Gastroesophageal sphincter (tissue), 4 donors: ENCODE measurements at regions not wholly inside any gene's neighbourhood (a gene's known extent, or its start where the extent isn't known, plus 50 kb on each side); places are given as distances from the start of the nearest gene placed in this dataset.
"Not testable (repeated sequence)": the region's sequence is repeated elsewhere in the genome, so short reads cannot be mapped to it uniquely, and the experiment has no call there.

ENCODE experiments used
- ATAC-seq: fragments of 150-250 bp; one replicate; pipeline ENCODE4 v1.9.1; 2016; ENCODE audit warnings: mild to moderate bottlenecking, moderate library complexity
- H3K27ac ChIP-seq, 4 donors: fragments of 200-600 bp; sonication (generic) in 3 of 4; 1 replicate in 3 of 4; 2 replicates in 1 of 4; pipeline ENCODE4 v1.5.1; 2016 to 2019
- H3K27me3 ChIP-seq: fragments of 200-600 bp; sonication (generic); one replicate; pipeline ENCODE4 v1.5.1; 2019
- H3K36me3 ChIP-seq, 2 donors: fragments of 200-600 bp; sonication (generic); one replicate each; pipeline ENCODE4 v1.5.1; 2019; ENCODE audit warnings: control low read depth in 1 of 2
- H3K4me1 ChIP-seq, 3 donors: fragments of 200-600 bp; sonication (generic); 1 replicate in 2 of 3; 2 replicates in 1 of 3; pipeline ENCODE4 v1.5.1; 2016 to 2019; ENCODE audit warnings: control low read depth in 2 of 3
- H3K4me3 ChIP-seq, 2 donors: fragments of 200-600 bp; sonication (generic); one replicate each; pipeline ENCODE4 v1.5.1; 2019; ENCODE audit warnings: mild to moderate bottlenecking in 1 of 2, moderate library complexity in 1 of 2
- H3K9me3 ChIP-seq, 3 donors: fragments of 200-600 bp; sonication (generic); one replicate each; pipeline ENCODE4 v1.5.1; 2017 to 2019; ENCODE audit warnings: control low read depth in 2 of 3
- CTCF ChIP-seq, 4 experiments: fragments of 200-600 bp in 2 of 4; fragments of 450-650 bp in 2 of 4; sonication (generic) in 1 of 4; IDR thresholded peaks; one replicate each; pipeline ENCODE4 v1.5.1; 2017 to 2019; ENCODE audit warnings: antibody characterized with exemption in 4 of 4, mild to moderate bottlenecking in 2 of 4, moderate library complexity in 2 of 4
- EP300 ChIP-seq: sonication (generic); formaldehyde crosslinking; IDR thresholded peaks from one replicate; pipeline ENCODE4 v1.6.1; 2017; ENCODE audit warnings: antibody characterized with exemption, mild to moderate bottlenecking
- POLR2A ChIP-seq, 2 donors: fragments of 450-650 bp; IDR thresholded peaks; one replicate each; pipeline ENCODE4 v1.6.1; 2017; ENCODE audit warnings: antibody characterized with exemption in 2 of 2, mild to moderate bottlenecking in 2 of 2, moderate library complexity in 1 of 2
- POLR2AphosphoS5 ChIP-seq: sonication (generic); formaldehyde crosslinking; IDR thresholded peaks from one replicate; pipeline ENCODE4 v1.6.1; 2017; ENCODE audit warnings: antibody characterized with exemption
- WGBS, 2 donors: methylation state at CpG; one replicate each; pipeline ENCODE4 v1.1.5; 2018; ENCODE audit warnings: low coverage in 1 of 2; 5-methylcytosine and 5-hydroxymethylcytosine counted together

DNA sequence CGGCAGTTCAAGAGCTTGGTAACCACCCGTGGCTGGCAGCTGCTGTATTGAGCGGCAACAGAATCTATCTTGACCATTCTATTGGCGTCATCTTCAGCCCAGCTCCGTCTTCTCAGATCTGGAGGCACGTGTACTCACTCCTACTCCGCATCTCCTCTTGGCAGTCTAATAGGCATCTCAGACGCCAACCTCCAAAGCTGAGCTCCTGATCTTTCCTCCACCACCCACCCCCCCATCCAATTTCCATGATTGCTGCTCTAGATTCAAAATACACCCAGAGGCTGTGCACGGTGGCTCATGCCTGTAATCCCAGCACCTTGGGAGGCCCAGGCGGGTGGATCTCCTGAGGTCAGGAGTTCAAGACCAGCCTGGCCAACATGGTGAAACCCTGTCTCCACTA lies 84.6 kb upstream of the CASZ1 start:
- TF ChIP-seq POLR2AphosphoS5 (no peak), POLR2A (IDR thresholded peaks at IDR 0.05) (no peak), EP300 (no peak), CTCF (IDR thresholded peaks at IDR 0.05) (no peak)
- H3K4me3 ChIP-seq, result no peak overlapping the region
- peaks cover 42% of the 10 kb centered on the region for H3K27me3 ChIP-seq
- H3K9me3 ChIP-seq, result no peaks in the 10 kb centered on the region
- WGBS, 2 donors, result 75 to 95% methylated on average over 8 to 9 of the region's 10 CpGs
- H3K36me3 ChIP-seq, result no peaks in the 10 kb centered on the region
- H3K27ac ChIP-seq, result no peak overlapping the region
- H3K4me1 ChIP-seq, result no peaks in the 10 kb centered on the region
- no peak for ATAC-seq

GRCh38 chr1:10882069-10882468 lies 85.6 kb upstream of the CASZ1 start:
- H3K9me3 ChIP-seq, result no peaks in the 10 kb centered on the region
- H3K27me3 ChIP-seq, result peaks cover 50% of the 10 kb centered on the region

DNA sequence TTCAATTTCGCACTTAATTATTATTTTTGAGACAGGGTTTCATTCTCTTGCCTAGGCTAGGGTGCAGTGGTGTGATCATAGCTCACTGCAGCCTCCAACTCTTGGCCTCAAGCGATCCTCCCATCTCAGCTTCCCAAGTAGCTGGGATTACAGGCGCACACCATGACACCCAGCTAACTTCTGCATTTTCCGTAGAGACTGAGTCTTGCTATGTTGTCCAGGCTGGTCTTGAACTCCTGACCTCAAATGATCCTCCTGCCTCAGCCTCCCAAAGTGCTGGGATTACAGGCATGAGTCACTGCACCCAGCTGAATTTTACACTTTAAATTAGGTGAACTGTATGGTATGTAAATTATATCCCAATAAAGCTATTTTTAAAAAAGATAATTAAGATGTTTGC lies 90.6 kb upstream of the CASZ1 start:
- not testable (repeated sequence) for ATAC-seq, H3K4me3 ChIP-seq, H3K4me1 ChIP-seq, H3K36me3 ChIP-seq, H3K27ac ChIP-seq, H3K9me3 ChIP-seq
- H3K27me3 ChIP-seq, result peaks cover 85% of the 10 kb centered on the region
- 86 to 96% methylated on average over 3 to 4 of the region's 4 CpGs for WGBS, 2 donors

More at GRCh38 chr1:10882069-10882468, 85.6 kb upstream of the CASZ1 start:
- Histone ChIP-seq H3K36me3 (no peaks in the 10 kb centered on the region), H3K4me3 (no peak overlapping the region), H3K4me1 (no peaks in the 10 kb centered on the region), H3K27ac (no peak overlapping the region)
- WGBS, 2 donors, result 91 to 97% methylated on average over 4 of the region's 4 CpGs
- no peak for TF ChIP-seq CTCF (IDR thresholded peaks at IDR 0.05)
- TF ChIP-seq EP300, result no peak
- no peak for TF ChIP-seq POLR2A (IDR thresholded peaks at IDR 0.05)
- TF ChIP-seq POLR2AphosphoS5, result no peak
- ATAC-seq, result no peak

DNA sequence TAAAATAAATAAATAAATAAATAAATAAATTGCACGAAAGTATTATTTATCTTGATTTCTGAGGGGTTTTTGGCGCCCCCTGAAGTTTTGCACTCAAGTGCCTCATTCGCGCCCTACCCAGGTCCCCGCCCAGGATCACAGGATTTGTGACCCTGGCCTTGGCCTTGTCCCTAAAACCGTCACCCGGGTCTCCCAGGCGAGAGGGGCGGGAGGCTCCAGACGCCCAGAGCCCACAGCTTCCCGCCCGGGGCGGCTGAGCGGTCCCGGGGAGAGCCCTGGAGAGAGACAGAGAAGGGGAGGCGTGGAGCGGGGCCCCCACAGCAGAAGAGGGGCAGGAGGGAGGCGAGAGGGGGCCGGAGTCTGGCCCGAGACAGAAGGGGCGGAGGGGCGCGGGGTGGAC lies 91.8 kb upstream of the CASZ1 start:
- WGBS, 2 donors, result 23 to 34% methylated on average over 5 of the region's 23 CpGs
- no peaks in the 10 kb centered on the region for H3K36me3 ChIP-seq
- no peak for ATAC-seq
- peaks cover 90% of the 10 kb centered on the region for H3K27me3 ChIP-seq
- peak overlapping the region in 1 of 2 donors; percentile 14 for H3K4me3 ChIP-seq
- peaks cover 0 to 9% (median 0%) of the 10 kb centered on the region in 3 donors for H3K4me1 ChIP-seq
- H3K9me3 ChIP-seq, result no peaks in the 10 kb centered on the region
- TF ChIP-seq EP300 (no peak), CTCF (IDR thresholded peaks at IDR 0.05) (no peak), POLR2AphosphoS5 (no peak), POLR2A (IDR thresholded peaks at IDR 0.05) (no peak)
- H3K27ac ChIP-seq, result no peak overlapping the region

DNA sequence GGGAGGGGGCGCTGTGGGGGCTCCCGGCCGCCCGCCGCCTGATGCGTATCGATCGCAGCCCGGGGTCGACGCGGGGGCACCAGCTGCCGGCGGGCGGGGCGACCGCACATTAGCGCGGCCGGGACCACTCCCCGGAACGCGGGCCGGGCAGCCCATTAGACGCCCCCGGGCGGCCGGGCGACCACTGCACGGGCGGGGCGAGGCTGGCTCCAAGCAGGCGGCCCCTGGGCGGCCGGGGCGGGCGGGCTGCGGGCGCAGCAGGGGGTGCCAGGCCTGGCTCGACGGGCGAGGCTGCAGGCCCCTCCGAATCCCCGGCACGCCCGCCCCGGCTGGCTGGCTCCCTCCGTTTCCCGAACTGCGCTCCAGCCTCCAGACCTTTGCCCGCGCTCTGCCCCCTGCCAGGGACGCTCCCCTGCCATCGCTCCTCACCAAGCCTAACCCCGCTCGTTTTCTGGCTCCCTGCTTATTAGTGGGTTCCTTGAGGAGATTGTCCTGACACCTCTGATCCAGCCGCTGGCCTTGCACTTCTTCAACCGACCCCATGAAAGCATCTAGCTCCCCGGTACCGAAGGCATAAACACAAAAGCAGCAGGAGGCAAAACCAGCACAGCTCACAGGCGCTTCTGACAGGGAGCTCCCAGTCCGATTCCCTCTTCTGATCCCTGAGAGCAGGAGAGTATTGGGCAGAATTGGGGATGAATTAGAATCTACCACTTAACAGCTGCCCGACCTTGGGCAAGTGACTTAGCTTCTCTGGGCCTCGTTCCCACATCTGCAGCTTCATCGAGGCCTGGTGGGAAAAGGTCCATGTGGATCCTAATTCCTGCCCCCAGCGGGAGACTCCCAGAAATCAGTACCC lies 92.6 kb upstream of the CASZ1 start:
- ATAC-seq, result no peak
- Histone ChIP-seq H3K4me1 (peaks cover 0 to 9% (median 0%) of the 10 kb centered on the region in 3 donors), H3K27me3 (peaks cover 90% of the 10 kb centered on the region)

More for the DNA sequence above, 92.6 kb upstream of the CASZ1 start:
- no CpG with 5 or more reads among the region's 66 CpGs for WGBS, 2 donors
- Histone ChIP-seq H3K36me3 (no peaks in the 10 kb centered on the region), H3K9me3 (no peaks in the 10 kb centered on the region), H3K27ac (no peak overlapping the region), H3K4me3 (peak overlapping the region in 1 of 2 donors; percentile 14)
- TF ChIP-seq CTCF (IDR thresholded peaks at IDR 0.05) (no peak), EP300 (no peak), POLR2A (IDR thresholded peaks at IDR 0.05) (no peak), POLR2AphosphoS5 (no peak)
